AG04449 (cell line): ENCODE measurements at regions not wholly inside any gene's neighbourhood (a gene's known extent, or its start where the extent isn't known, plus 50 kb on each side); places are given as distances from the start of the nearest gene placed in this dataset.

Experiments
- CTCF ChIA-PET: fragments of 350-600 bp; formaldehyde crosslinking; extraction: SDS; loops from one replicate; lab custom pipeline; 2021; ENCODE audit warnings: antibody characterized with exemption; lab: Yijun Ruan, JAX
- POLR2A ChIA-PET: fragments of 400-600, 350-600 bp; formaldehyde crosslinking; extraction: SDS; loops from one replicate; lab custom pipeline; 2020; ENCODE audit warnings: antibody characterized with exemption, inconsistent platforms; lab: Yijun Ruan, JAX
- DNase-seq: peaks from one replicate; pipeline ENCODE4 v3.0.0-alpha.2; 2010; ENCODE audit warnings: low read depth, low spot score
- H3K4me3 ChIP-seq: 2 replicates; pipeline ENCODE4 v1.5.1; 2011; ENCODE audit warnings: low read depth, mild to moderate bottlenecking, control low read depth, low read length
- CTCF ChIP-seq: IDR thresholded peaks from one replicate; pipeline ENCODE4 v1.5.1; 2011; ENCODE audit warnings: mild to moderate bottlenecking, moderate library complexity, low read length, control low read depth, inconsistent platforms; ENCODE audit not compliant: insufficient read depth; ENCODE audit errors: missing control alignments

GRCh38 chr17:13922885-13923284 is 146.4 kb upstream of the COX10 start:
- POLR2A ChIA-PET: no interaction called here

GRCh38 chr17:13925579-13925978 is 143.7 kb upstream of the COX10 start:
- no peak for DNase-seq
- POLR2A ChIA-PET: no interaction called here
- no peak overlapping the region for H3K4me3 ChIP-seq
- CTCF ChIA-PET: no interaction called here
- no peak for TF ChIP-seq CTCF

More at GRCh38 chr17:13922885-13923284, 146.4 kb upstream of the COX10 start:
- no peak for TF ChIP-seq CTCF
- CTCF ChIA-PET: no interaction called here
- DNase-seq: no peak
- H3K4me3 ChIP-seq: no peak overlapping the region

- ChIA-PET CTCF (no interaction called here), POLR2A (no interaction called here)
- TF ChIP-seq CTCF: no peak
- no peak for DNase-seq
- no peak overlapping the region for H3K4me3 ChIP-seq
Measured at GRCh38 chr17:13931111-13931526, 138.2 kb upstream of the COX10 start.

GRCh38 chr17:13931800-13932460 is 137.4 kb upstream of the COX10 start:
- peak; percentile 16 for DNase-seq
- ChIA-PET POLR2A (no interaction called here), CTCF (no interaction called here)
- no peak overlapping the region for H3K4me3 ChIP-seq
- TF ChIP-seq CTCF: no peak

- DNase-seq: no peak
- no peak for TF ChIP-seq CTCF
- POLR2A ChIA-PET: no interaction called here
- H3K4me3 ChIP-seq: no peak overlapping the region
- CTCF ChIA-PET: interaction anchor here (0.8 kb wide), 1 partner anchor 255 kb away, joined by 3 read pairs; no protein-coding TSS in a partner anchor
Measured at GRCh38 chr17:13933441-13934276, 135.6 kb upstream of the COX10 start.

- DNase-seq: no peak
- no peak for TF ChIP-seq CTCF
- ChIA-PET CTCF (no interaction called here), POLR2A (no interaction called here)
- H3K4me3 ChIP-seq: no peak overlapping the region
Measured at GRCh38 chr17:13939222-13939621, 130.1 kb upstream of the COX10 start.
